SK-N-SH (cell line): ENCODE measurements at regions not wholly inside any gene's neighbourhood (a gene's known extent, or its start where the extent isn't known, plus 50 kb on each side); places are given as distances from the start of the nearest gene placed in this dataset.

Experiments
- CTCF ChIA-PET: fragments of 300-600, 350-600 bp; formaldehyde crosslinking; extraction: SDS; loops from one replicate; lab custom pipeline; 2021; lab: Yijun Ruan, JAX
- POLR2A ChIA-PET: fragments of 350-600 bp; sonication (Branson Sonifier 250); formaldehyde crosslinking; extraction: SDS; loops from one replicate; lab custom pipeline; 2020; ENCODE audit warnings: antibody characterized with exemption, inconsistent platforms; lab: Yijun Ruan, JAX
- DNase-seq: peaks from one replicate; pipeline ENCODE4 v3.0.0; 2012
- H2AFZ ChIP-seq: fragments of 200-600 bp; sonication (generic); 2 replicates; pipeline ENCODE4 v1.8.1; 2016; ENCODE audit warnings: antibody characterized with exemption, mild to moderate bottlenecking, low read depth
- H3F3A ChIP-seq: fragments of 200-600 bp; sonication (generic); replicated peaks from 2 replicates; pipeline ENCODE3; 2016; ENCODE audit warnings: antibody characterized with exemption, mild to moderate bottlenecking; ENCODE audit not compliant: insufficient read depth
- H3K27ac ChIP-seq, 2 experiments: fragments of 200-500 bp in 1 of 2; fragments of 200-600 bp in 1 of 2; sonication (Bioruptor generic) in 1 of 2; sonication (generic), shearing (Covaris generic) in 1 of 2; 2 replicates each; pipeline versions ENCODE4 v1.5.1 to v1.6.1; 2014 to 2016; ENCODE audit warnings: low read depth in 2 of 2, inconsistent platforms in 1 of 2, low read length in 1 of 2, mild to moderate bottlenecking in 1 of 2, mixed read lengths in 1 of 2
- H3K27me3 ChIP-seq: fragments of 200-600 bp; sonication (generic), shearing (Covaris generic); 2 replicates; pipeline ENCODE4 v1.6.1; 2016; ENCODE audit warnings: mixed run types; ENCODE audit not compliant: insufficient read depth
- H3K36me3 ChIP-seq, 2 experiments: fragments of 200-500 bp in 1 of 2; fragments of 200-600 bp in 1 of 2; sonication (Bioruptor generic) in 1 of 2; sonication (generic) in 1 of 2; replicated peaks in 1 of 2; 2 replicates each; pipeline versions ENCODE3 to v1.5.1; 2014 to 2016; ENCODE audit warnings: low read length in 1 of 2, mild to moderate bottlenecking in 1 of 2; ENCODE audit not compliant: insufficient read depth in 2 of 2, control insufficient read depth in 1 of 2
- H3K4me1 ChIP-seq, 2 experiments: fragments of 200-500 bp in 1 of 2; fragments of 200-600 bp in 1 of 2; sonication (Bioruptor generic) in 1 of 2; sonication (generic), shearing (Covaris generic) in 1 of 2; 2 replicates each; pipeline versions ENCODE4 v1.5.1 to v1.6.1; 2014 to 2016; ENCODE audit warnings: low read depth in 1 of 2, low read length in 1 of 2, mixed run types in 1 of 2; ENCODE audit not compliant: insufficient read depth in 2 of 2, control insufficient read depth in 1 of 2
- H3K4me2 ChIP-seq: fragments of 200-600 bp; sonication (generic), shearing (Covaris generic); 2 replicates; pipeline ENCODE4 v1.6.1; 2017; ENCODE audit warnings: mixed run types
- H3K4me3 ChIP-seq, 2 experiments: fragments of 200-500 bp in 1 of 2; fragments of 200-600 bp in 1 of 2; sonication (Bioruptor generic) in 1 of 2; sonication (generic), shearing (Covaris generic) in 1 of 2; 2 replicates each; pipeline versions ENCODE4 v1.5.1 to v1.8.1; 2014 to 2016; ENCODE audit warnings: low read depth in 2 of 2, inconsistent platforms in 1 of 2, low read length in 1 of 2, mild to moderate bottlenecking in 1 of 2, mixed read lengths in 1 of 2, moderate library complexity in 1 of 2
- H3K79me2 ChIP-seq: fragments of 200-600 bp; sonication (generic); 2 replicates; pipeline ENCODE4 v1.8.1; 2017; ENCODE audit warnings: mild to moderate bottlenecking; ENCODE audit not compliant: insufficient read depth
- H3K9ac ChIP-seq: fragments of 200-600 bp; sonication (generic); 2 replicates; pipeline ENCODE4 v1.6.1; 2017; ENCODE audit warnings: mixed run types
- H3K9me2 ChIP-seq: fragments of 200-600 bp; sonication (generic); 2 replicates; pipeline ENCODE4 v1.6.1; 2017; ENCODE audit warnings: mixed run types
- H3K9me3 ChIP-seq: fragments of 200-600 bp; sonication (generic); 2 replicates; pipeline ENCODE4 v1.6.1; 2017; ENCODE audit warnings: mixed run types, mild to moderate bottlenecking, moderate library complexity
- H4K20me1 ChIP-seq: fragments of 200-600 bp; sonication (generic); 2 replicates; pipeline ENCODE4 v1.6.1; 2017; ENCODE audit warnings: mild to moderate bottlenecking, mixed run types; ENCODE audit not compliant: insufficient read depth
- CTCF ChIP-seq: fragments of 200-600 bp; sonication (generic); IDR thresholded peaks from 2 replicates; pipeline ENCODE4 v1.6.1; 2017; ENCODE audit warnings: antibody characterized with exemption, mild to moderate bottlenecking, moderate library complexity
- EP300 ChIP-seq, 2 experiments: IDR thresholded peaks; 2 replicates each; pipeline versions ENCODE4 v1.4.0 to v1.6.1; 2012; ENCODE audit warnings: borderline replicate concordance in 1 of 2, low read depth in 1 of 2, low read length in 1 of 2
- FOXJ3 ChIP-seq: sonication (generic); formaldehyde crosslinking; IDR thresholded peaks from 2 replicates; pipeline ENCODE4 v1.5.1; 2020; ENCODE audit warnings: mild to moderate bottlenecking, missing genetic modification reagents
- FOXM1 ChIP-seq: IDR thresholded peaks from 2 replicates; pipeline ENCODE4 v1.4.0; 2012; ENCODE audit warnings: low read depth, mild to moderate bottlenecking
- GABPA ChIP-seq: IDR thresholded peaks from 2 replicates; pipeline ENCODE4 v1.4.0; 2012; ENCODE audit warnings: low read depth, mild to moderate bottlenecking
- GATA2 ChIP-seq: sonication (generic); formaldehyde crosslinking; IDR thresholded peaks from 2 replicates; pipeline ENCODE4 v1.5.0; 2020; ENCODE audit warnings: mild to moderate bottlenecking, missing genetic modification reagents
- JUND ChIP-seq: IDR thresholded peaks from 2 replicates; pipeline ENCODE4 v1.4.0; 2012
- MXI1 ChIP-seq: IDR thresholded peaks from 2 replicates; pipeline ENCODE4 v1.6.1; 2012; ENCODE audit warnings: mild to moderate bottlenecking, low read depth, low read length, improper control_type of control experiment
- NFIC ChIP-seq: IDR thresholded peaks from 2 replicates; pipeline ENCODE4 v1.4.0; 2012; ENCODE audit warnings: borderline replicate concordance
- NRF1 ChIP-seq: IDR thresholded peaks from 2 replicates; pipeline ENCODE4 v1.6.1; 2012; ENCODE audit warnings: low read depth, mild to moderate bottlenecking, low read length
- POLR2AphosphoS5 ChIP-seq: IDR thresholded peaks from 2 replicates; pipeline ENCODE4 v1.6.1; 2012; ENCODE audit warnings: low read depth, low read length
- RAD21 ChIP-seq: IDR thresholded peaks from 2 replicates; pipeline ENCODE4 v1.6.1; 2012; ENCODE audit warnings: mild to moderate bottlenecking, low read length
- RXRA ChIP-seq: IDR thresholded peaks from 2 replicates; pipeline ENCODE4 v1.4.0; 2012; ENCODE audit warnings: low read depth, mild to moderate bottlenecking, borderline replicate concordance
- SIN3A ChIP-seq: IDR thresholded peaks from 2 replicates; pipeline ENCODE4 v1.6.1; 2012; ENCODE audit warnings: low read depth, mild to moderate bottlenecking, low read length, moderate library complexity, borderline replicate concordance
- TAF1 ChIP-seq: IDR thresholded peaks from 2 replicates; pipeline ENCODE4 v1.6.1; 2012; ENCODE audit warnings: low read depth, mild to moderate bottlenecking, low read length, moderate library complexity, borderline replicate concordance
- TCF12 ChIP-seq: IDR thresholded peaks from 2 replicates; pipeline ENCODE4 v1.4.0; 2012
- TEAD4 ChIP-seq: IDR thresholded peaks from 2 replicates; pipeline ENCODE4 v1.4.0; 2012; ENCODE audit warnings: mild to moderate bottlenecking, borderline replicate concordance; ENCODE audit not compliant: insufficient read depth
- YY1 ChIP-seq: IDR thresholded peaks from 2 replicates; pipeline ENCODE4 v1.4.0; 2012; ENCODE audit warnings: low read depth, mild to moderate bottlenecking
- WGBS: methylation state at CpG from one replicate; pipeline ENCODE4 v1.1.6; 2017; ENCODE audit warnings: low lambda C conversion rate; 5-methylcytosine and 5-hydroxymethylcytosine counted together
- TF ChIP-seq, protein P1 (sequence below): IDR thresholded peaks from 2 replicates; pipeline ENCODE4 v1.6.1; 2012; ENCODE audit warnings: mild to moderate bottlenecking, low read depth, low read length, moderate library complexity
- TF ChIP-seq, protein P2 (sequence below): fragments of 150-350 bp; IDR thresholded peaks from 2 replicates; pipeline ENCODE4 v1.6.1; 2017; ENCODE audit warnings: antibody characterized with exemption, low read length, low read depth, borderline replicate concordance
- TF ChIP-seq, protein P3 (sequence below): fragments of 150-350 bp; IDR thresholded peaks from 2 replicates; pipeline ENCODE4 v1.6.1; 2016; ENCODE audit warnings: mild to moderate bottlenecking, low read depth, low read length
- TF ChIP-seq, protein P4 (sequence below): IDR thresholded peaks from 2 replicates; pipeline ENCODE4 v1.4.0; 2012; ENCODE audit warnings: low read depth

- ChIA-PET CTCF (interaction anchor here (0.8 to 1.7 kb wide), 3 partner anchors 9 to 123 kb away, joined by 3 to 4 read pairs (median 3); no protein-coding TSS in a partner anchor), POLR2A (no interaction called here)
- no peaks in the 10 kb centered on the region for H3K9me2 ChIP-seq
- H3K36me3 ChIP-seq, result no peaks in the 10 kb centered on the region
- H3K27me3 ChIP-seq, result no peaks in the 10 kb centered on the region; the same call in 1 of the 2 replicates
- no peaks in the 10 kb centered on the region for H4K20me1 ChIP-seq
- no peak overlapping the region for H3K9ac ChIP-seq
- H3K79me2 ChIP-seq, result no peaks in the 10 kb centered on the region
- no peaks in the 10 kb centered on the region for H3F3A ChIP-seq
- H3K4me3 ChIP-seq, result no peak overlapping the region
- WGBS, result 64% methylated on average over 5 of the region's 9 CpGs
- H2AFZ ChIP-seq, result no peak overlapping the region
- no peak overlapping the region for H3K27ac ChIP-seq
- H3K4me2 ChIP-seq, result no peak overlapping the region
- H3K9me3 ChIP-seq, result no peaks in the 10 kb centered on the region
- H3K4me1 ChIP-seq, result peaks cover 0 to 21% of the 10 kb centered on the region in 2 experiments; a peak in 1 of 4 replicates
- TF ChIP-seq SIN3A, result no peak
- no peak for TF ChIP-seq JUND
- TF ChIP-seq RXRA, result no peak
- no peak for TF ChIP-seq TAF1
- no peak for TF ChIP-seq GATA2 (CRISPR knock-in tag)
- TF ChIP-seq, protein P1, sequence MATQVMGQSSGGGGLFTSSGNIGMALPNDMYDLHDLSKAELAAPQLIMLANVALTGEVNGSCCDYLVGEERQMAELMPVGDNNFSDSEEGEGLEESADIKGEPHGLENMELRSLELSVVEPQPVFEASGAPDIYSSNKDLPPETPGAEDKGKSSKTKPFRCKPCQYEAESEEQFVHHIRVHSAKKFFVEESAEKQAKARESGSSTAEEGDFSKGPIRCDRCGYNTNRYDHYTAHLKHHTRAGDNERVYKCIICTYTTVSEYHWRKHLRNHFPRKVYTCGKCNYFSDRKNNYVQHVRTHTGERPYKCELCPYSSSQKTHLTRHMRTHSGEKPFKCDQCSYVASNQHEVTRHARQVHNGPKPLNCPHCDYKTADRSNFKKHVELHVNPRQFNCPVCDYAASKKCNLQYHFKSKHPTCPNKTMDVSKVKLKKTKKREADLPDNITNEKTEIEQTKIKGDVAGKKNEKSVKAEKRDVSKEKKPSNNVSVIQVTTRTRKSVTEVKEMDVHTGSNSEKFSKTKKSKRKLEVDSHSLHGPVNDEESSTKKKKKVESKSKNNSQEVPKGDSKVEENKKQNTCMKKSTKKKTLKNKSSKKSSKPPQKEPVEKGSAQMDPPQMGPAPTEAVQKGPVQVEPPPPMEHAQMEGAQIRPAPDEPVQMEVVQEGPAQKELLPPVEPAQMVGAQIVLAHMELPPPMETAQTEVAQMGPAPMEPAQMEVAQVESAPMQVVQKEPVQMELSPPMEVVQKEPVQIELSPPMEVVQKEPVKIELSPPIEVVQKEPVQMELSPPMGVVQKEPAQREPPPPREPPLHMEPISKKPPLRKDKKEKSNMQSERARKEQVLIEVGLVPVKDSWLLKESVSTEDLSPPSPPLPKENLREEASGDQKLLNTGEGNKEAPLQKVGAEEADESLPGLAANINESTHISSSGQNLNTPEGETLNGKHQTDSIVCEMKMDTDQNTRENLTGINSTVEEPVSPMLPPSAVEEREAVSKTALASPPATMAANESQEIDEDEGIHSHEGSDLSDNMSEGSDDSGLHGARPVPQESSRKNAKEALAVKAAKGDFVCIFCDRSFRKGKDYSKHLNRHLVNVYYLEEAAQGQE, result no peak
- no peak for TF ChIP-seq FOXM1
- no peak for TF ChIP-seq NFIC
- TF ChIP-seq, all 33 proteins: peak for 0
- no peak for DNase-seq
Observed at GRCh38 chr1:22245100-22245650, 102.3 kb upstream of the WNT4 start.

DNA sequence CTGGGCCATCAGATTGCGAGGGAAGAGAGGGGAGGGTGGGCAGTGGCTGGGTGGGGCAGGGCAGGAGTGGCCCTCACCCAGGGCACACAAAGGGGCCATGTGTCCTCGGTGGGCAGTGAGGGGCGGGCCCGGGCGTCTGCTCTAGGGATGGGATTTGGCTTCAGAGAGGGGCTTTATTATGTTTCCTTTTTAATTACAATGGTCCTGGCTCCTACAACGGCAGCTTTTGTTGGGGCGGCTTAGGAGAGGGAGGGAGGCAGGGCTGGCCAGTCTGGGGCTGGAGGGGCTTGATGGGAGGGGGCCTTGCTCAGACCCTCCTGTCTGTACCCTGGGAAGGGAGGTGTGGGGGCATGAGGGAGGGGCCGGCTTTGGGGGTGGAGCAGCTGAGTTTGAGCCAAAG lies 102.8 kb upstream of the WNT4 start:
- TF ChIP-seq TEAD4 (no peak), NRF1 (no peak), GABPA (no peak), TCF12 (no peak), YY1 (no peak), MXI1 (no peak), RAD21 (no peak), JUND (no peak), FOXJ3 (CRISPR knock-in tag) (no peak), POLR2AphosphoS5 (no peak), CTCF (no peak), EP300 (IDR thresholded peaks at IDR 0.05; ENCODE audit: borderline replicate concordance in 1 of 2, low read depth in 1 of 2, low read length in 1 of 2) (no peak)
- TF ChIP-seq, protein P2, sequence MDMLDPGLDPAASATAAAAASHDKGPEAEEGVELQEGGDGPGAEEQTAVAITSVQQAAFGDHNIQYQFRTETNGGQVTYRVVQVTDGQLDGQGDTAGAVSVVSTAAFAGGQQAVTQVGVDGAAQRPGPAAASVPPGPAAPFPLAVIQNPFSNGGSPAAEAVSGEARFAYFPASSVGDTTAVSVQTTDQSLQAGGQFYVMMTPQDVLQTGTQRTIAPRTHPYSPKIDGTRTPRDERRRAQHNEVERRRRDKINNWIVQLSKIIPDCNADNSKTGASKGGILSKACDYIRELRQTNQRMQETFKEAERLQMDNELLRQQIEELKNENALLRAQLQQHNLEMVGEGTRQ, result no peak
- TF ChIP-seq, protein P3, sequence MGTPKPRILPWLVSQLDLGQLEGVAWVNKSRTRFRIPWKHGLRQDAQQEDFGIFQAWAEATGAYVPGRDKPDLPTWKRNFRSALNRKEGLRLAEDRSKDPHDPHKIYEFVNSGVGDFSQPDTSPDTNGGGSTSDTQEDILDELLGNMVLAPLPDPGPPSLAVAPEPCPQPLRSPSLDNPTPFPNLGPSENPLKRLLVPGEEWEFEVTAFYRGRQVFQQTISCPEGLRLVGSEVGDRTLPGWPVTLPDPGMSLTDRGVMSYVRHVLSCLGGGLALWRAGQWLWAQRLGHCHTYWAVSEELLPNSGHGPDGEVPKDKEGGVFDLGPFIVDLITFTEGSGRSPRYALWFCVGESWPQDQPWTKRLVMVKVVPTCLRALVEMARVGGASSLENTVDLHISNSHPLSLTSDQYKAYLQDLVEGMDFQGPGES, result no peak
- TF ChIP-seq, protein P4, sequence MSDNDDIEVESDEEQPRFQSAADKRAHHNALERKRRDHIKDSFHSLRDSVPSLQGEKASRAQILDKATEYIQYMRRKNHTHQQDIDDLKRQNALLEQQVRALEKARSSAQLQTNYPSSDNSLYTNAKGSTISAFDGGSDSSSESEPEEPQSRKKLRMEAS, result no peak
- Histone ChIP-seq H3K4me3 (no peak overlapping the region), H3K79me2 (no peaks in the 10 kb centered on the region), H3K9ac (no peak overlapping the region), H2AFZ (no peak overlapping the region), H3K9me2 (no peaks in the 10 kb centered on the region), H3K4me1 (peaks cover 0 to 21% of the 10 kb centered on the region in 2 experiments; a peak in 1 of 4 replicates), H4K20me1 (no peaks in the 10 kb centered on the region), H3K27me3 (no peaks in the 10 kb centered on the region; the same call in 1 of the 2 replicates), H3K27ac (no peak overlapping the region), H3K4me2 (no peak overlapping the region), H3K36me3 (no peaks in the 10 kb centered on the region), H3K9me3 (no peaks in the 10 kb centered on the region), H3F3A (no peaks in the 10 kb centered on the region)
- CTCF ChIA-PET, result interaction anchor here (1.0 to 1.7 kb wide), 3 partner anchors 9 to 140 kb away, joined by 3 to 5 read pairs (median 4); no protein-coding TSS in a partner anchor
- WGBS, result 57% methylated on average over 7 of the region's 8 CpGs
- no peak for DNase-seq
- POLR2A ChIA-PET, result no interaction called here
